NCI-H524 (cell line): ENCODE measurements at regions not wholly inside any gene's neighbourhood (a gene's known extent, or its start where the extent isn't known, plus 50 kb on each side); places are given as distances from the start of the nearest gene placed in this dataset.

Experiments
- DNase-seq, 2 experiments: peaks; one replicate each; lab custom pipeline; 2025; lab: John Stamatoyannopoulos, UW

DNA sequence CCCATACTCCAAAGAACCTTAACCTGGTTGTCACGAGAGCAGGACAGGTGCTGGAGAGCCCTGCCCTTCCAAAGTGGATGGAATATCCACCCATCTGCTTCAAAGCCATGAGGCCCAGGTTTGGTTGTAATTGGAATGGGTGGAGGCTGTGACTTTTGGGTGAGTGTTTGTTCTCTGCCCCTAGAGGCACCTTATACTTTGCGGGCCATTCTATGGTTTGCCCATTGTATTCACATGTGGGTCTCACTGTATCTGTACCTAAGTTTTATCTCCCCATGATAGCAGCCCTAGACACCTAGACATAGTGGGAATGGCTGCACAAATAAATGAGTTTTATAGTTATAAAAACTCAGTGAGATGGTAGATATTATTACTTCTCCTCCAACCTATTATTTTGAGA is 67.1 kb upstream of the NAA20 start:
- no peak for DNase-seq

- no peak for DNase-seq
Measured at GRCh38 chr20:19952392-19952791, 64.8 kb upstream of the NAA20 start.

DNA sequence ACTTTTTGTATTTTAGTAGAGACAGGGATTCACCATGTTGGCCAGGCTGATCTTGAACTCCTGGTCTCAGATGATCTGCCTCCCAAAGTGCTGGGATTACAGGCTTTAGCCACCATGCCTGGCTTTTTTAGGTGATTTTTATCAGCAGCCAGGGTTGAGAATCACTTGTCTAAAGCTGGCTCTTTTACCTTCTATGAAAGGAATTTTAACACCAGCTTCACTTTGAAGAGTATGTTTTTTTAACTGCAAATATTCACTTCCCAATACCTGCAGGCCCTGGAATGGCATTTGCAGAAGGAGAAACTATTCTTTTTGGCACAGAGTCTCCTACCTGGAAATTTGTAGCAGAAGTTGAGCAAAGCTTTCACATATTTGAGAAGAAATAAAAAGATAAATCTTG is 63.6 kb upstream of the NAA20 start:
- DNase-seq = no peak

DNA sequence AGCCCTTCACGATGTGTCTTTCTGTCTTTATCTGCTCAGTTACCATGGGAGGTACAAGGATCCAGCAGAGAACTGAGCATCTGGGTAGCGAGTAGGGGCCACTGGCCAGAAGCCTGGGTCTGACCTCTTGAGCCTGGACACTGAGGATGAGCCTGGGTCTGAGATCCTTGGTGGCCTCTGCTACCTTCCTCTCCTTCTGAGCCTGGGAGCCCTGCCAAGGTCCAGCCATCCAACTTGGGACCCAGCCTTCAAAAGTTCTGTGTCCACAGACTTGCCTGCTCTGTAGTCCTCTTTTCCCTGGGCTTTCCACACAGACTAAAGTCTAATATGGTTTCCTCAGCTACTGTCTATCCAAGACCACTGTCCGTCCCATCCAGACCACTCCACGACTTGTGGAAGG is 60.2 kb upstream of the NAA20 start:
- no peak for DNase-seq

DNA sequence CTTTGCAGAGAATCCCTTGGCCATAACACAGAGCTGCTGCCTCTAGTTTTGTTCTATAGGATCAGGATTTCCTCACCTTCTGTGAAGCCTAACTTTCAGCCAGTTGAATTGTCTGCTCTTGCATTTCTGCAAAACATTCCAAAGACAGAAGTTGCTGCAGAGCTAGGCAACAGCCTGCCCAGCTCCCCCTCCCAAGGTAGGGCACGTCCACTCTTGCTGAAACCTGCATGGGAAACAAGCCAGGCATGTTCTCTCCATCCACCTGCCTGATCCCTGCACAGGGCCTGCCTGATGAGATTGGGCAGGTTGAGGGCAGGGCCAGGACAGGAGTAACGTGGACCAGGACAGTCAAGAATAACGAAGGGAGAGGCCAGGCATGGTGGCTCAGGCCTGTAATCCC is 58.9 kb upstream of the NAA20 start:
- DNase-seq = no peak

- DNase-seq = no peak
Measured at GRCh38 chr20:19958928-19959327, 58.2 kb upstream of the NAA20 start.

GRCh38 chr20:19960745-19961144 is 56.4 kb upstream of the NAA20 start:
- DNase-seq = no peak

- DNase-seq = no peak
Measured at GRCh38 chr20:19961293-19961692, 55.9 kb upstream of the NAA20 start.

DNA sequence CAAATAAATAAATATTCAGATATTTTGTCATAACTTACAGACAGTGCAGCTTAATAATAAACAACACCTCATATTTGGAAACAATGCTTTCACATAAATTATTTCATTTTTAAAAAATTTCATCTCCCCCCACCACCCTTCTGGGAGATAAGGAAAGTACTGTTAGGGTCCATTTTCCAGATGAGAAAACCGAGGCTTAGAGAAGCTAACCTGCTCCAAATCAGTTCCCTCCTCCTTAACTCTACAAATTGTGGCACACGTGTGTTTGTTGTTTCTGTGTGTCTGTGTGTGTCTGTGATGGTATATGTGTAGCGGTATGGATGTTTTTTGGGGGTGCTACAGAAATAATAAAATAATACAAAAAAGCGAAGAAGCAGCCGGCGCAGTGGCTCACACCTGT is 54.2 kb upstream of the NAA20 start:
- DNase-seq = no peak

- no peak for DNase-seq
Measured at GRCh38 chr20:19964289-19965265, 52.6 kb upstream of the NAA20 start.

- no peak for DNase-seq
Measured at GRCh38 chr20:19966840-19967239, 50.3 kb upstream of the NAA20 start.
